ENCODE measurements at regions not wholly inside any gene's neighbourhood (a gene's known extent, or its start where the extent isn't known, plus 50 kb on each side); places are given as distances from the start of the nearest gene placed in this dataset.

- TF ChIP-seq YY1 (IDR thresholded peaks at IDR 0.05; ENCODE audit: insufficient read depth, insufficient read length) (no peak), ZNF274 (IDR thresholded peaks at IDR 0.05; ENCODE audit: low read depth, low read length) (no peak)
Measured at GRCh38 chr4:38490753-38491446, 173.1 kb upstream of the KLF3 start.
